ENCODE measurements at regions not wholly inside any gene's neighbourhood (a gene's known extent, or its start where the extent isn't known, plus 50 kb on each side); places are given as distances from the start of the nearest gene placed in this dataset.

DNA sequence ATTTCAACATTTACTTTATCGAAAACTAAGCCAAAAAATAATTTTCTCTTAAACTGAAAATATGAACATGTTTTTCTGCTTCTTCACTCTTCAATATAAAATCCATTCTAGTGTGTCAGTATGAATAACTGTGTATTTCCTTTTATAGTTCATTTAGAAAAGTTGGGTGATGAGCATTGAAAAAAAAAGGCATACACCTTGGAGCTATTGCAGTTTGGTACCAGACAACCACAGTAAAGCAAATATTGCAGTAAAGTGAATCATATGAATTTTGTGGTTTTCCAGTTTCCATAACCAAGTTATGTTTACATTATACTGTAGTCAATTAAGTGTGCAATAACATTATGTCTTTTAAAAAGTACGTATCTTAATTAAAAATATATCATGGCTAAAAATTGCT lies 195.0 kb upstream of the FOXG1 start:
- TF ChIP-seq, protein P1, sequence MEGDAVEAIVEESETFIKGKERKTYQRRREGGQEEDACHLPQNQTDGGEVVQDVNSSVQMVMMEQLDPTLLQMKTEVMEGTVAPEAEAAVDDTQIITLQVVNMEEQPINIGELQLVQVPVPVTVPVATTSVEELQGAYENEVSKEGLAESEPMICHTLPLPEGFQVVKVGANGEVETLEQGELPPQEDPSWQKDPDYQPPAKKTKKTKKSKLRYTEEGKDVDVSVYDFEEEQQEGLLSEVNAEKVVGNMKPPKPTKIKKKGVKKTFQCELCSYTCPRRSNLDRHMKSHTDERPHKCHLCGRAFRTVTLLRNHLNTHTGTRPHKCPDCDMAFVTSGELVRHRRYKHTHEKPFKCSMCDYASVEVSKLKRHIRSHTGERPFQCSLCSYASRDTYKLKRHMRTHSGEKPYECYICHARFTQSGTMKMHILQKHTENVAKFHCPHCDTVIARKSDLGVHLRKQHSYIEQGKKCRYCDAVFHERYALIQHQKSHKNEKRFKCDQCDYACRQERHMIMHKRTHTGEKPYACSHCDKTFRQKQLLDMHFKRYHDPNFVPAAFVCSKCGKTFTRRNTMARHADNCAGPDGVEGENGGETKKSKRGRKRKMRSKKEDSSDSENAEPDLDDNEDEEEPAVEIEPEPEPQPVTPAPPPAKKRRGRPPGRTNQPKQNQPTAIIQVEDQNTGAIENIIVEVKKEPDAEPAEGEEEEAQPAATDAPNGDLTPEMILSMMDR (IDR thresholded peaks at IDR 0.05; ENCODE audit: borderline replicate concordance, extremely low read depth, low read length, poor library complexity, severe bottlenecking): no peak
- TF ChIP-seq EZH2 (IDR thresholded peaks at IDR 0.05; ENCODE audit: borderline replicate concordance, low read depth, low read length, severe bottlenecking): no peak
